A673 (cell line): ENCODE measurements at regions not wholly inside any gene's neighbourhood (a gene's known extent, or its start where the extent isn't known, plus 50 kb on each side); places are given as distances from the start of the nearest gene placed in this dataset.

Experiments used
- CTCF ChIP-seq: fragments of 300-800, 200-600 bp; sonication (generic); conservative IDR thresholded peaks from 2 replicates; pipeline ENCODE4 v1.5.1; 2017; ENCODE audit warnings: low read depth, mild to moderate bottlenecking, antibody characterized with exemption, low read length, moderate library complexity, mixed read lengths
- EZH2 ChIP-seq: fragments of 200-600 bp; sonication (generic); IDR thresholded peaks from 2 replicates; pipeline ENCODE4 v1.6.1; 2017; ENCODE audit warnings: borderline replicate concordance, low read depth, mild to moderate bottlenecking, mixed read lengths, antibody characterized with exemption, low read length; ENCODE audit not compliant: poor library complexity, severe bottlenecking

- peak; percentile 95 for TF ChIP-seq CTCF
- no peak for TF ChIP-seq EZH2
Measured at GRCh38 chr17:79393358-79394052, 217.3 kb downstream of the RBFOX3 start.
